ENCODE measurements at regions not wholly inside any gene's neighbourhood (a gene's known extent, or its start where the extent isn't known, plus 50 kb on each side); places are given as distances from the start of the nearest gene placed in this dataset.

DNA sequence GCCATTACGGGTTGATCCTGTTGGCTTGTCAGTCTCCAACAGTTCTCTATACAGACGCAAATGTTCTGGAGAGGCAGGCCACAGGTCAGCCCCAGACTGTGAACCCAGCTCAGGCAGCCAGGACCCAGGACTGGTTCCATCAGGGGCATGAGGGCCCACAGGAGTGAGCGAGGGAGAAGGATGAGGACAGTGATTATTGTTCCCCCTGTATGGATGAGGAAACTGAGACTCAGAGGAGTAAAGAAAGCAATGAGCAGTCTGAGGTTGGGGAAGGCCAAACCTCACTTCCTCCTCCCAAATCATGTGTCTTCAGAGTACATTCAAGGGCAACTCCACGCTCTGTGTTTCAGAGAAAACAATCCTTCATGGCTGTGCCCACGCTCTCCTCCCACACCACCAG, 121.9 kb downstream of the RPLP1 start:
- no peak for DNase-seq (ENCODE audit: low read depth in 2 of 3, low spot score in 2 of 3)

DNA sequence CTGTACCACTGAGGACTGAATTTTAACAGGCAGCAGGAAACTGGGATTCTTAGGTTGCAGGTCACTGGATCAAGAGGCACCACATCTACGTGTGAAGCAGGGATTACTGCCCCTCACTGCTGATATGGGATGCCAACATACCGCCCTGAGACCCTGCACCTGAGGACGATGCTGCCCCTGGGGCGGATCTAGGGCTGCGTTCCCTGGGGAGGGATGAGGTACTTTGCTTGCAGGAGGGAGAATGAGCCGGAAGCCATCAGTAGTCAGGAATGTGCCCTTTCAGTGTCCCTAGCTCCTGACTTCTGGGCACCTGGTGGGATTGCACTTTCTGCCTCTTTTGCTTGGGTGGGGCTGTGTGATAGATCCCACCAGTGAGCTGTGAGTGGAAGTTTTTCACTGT, 122.8 kb downstream of the RPLP1 start:
- DNase-seq (ENCODE audit: low read depth in 2 of 3, low spot score in 2 of 3), result no peak

DNA sequence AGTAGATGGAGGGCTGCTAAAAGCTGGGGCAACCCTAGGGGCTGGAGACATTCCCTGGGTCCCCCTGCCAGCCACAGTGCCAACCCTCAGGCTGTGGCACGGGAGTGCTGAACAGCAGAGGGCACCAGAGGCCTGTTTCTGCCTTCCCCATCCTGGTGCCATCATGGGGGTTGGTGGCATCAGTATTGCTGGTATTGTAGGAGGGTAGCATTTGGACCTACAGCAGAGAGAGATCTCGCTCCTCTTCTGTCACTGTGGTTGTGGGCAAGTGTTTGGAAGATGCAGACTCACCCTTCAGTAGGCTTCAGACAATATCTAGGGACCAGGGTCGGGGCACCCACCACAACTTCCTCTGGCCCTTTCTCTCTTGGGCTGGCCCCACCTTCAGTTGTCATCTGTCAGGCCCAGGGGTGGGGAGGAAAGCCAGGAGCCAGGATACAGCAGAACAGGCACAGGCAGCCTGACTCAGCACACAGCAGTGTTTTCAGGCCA, 123.5 kb downstream of the RPLP1 start:
- peak in 1 of 3 experiments; percentile 41 for DNase-seq (ENCODE audit: low read depth in 2 of 3, low spot score in 2 of 3)

DNA sequence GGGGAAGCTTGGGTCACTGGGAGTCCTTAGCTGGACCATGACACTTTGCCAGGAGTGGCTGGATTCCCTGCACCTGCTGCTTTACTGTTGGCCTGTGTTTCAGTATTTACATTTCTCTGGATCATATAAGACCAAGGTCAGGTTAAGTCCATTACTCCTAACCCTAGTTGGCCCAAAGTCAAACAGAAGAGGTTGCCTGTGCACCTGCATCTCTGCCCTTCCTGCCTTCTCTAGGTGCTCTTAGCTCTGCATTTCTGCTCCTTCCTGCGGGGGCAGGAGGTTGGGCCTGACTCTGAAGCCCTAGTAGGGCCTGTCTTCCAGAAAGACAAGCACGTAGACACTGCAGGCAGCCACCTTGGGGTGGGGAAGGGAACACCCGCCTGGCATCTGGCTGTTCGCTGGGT, 124.3 kb downstream of the RPLP1 start:
- DNase-seq (ENCODE audit: low read depth in 2 of 3, low spot score in 2 of 3), result no peak

DNA sequence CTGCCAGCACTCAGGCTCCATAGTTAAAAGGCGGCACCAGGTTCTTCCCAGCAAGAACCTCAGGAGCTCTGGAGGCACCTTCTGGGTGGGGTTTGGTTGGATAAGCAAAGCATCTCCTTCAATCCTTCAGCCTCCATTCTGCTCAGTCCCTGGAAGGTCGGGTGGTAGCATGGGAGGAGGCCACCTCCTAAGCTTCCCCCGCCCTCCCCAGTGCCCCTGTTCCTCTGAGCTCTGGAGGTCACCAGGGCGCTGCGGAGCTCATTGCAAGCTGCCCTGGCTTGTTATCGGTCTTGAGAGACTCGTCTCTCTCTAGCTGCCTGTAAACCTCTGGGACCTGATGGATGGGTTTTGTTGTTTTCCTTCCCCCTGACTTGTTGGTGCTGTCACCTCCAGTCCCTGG, 124.8 kb downstream of the RPLP1 start:
- DNase-seq (ENCODE audit: low read depth in 2 of 3, low spot score in 2 of 3), result no peak

DNA sequence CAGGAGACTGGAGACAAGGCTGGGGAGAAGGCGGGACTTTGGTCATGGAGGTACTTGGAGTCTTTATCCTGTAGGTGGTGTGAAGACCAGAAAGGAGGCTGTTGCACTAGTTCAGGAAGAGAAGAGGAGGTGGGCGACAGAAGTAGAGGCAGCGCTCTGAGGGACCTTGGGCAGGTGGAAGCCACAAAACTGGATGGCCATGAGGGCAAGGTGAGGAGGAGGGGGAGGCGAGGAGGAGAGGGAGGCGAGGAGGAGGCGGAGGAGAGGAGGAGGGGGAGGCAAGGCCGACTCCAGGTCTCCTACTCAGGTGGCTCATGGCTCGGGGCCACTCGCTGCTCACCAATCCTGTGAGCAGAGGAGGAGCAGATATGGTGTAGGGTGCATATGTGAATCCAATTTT, 125.6 kb downstream of the RPLP1 start:
- DNase-seq (ENCODE audit: low read depth in 2 of 3, low spot score in 2 of 3), result no peak

DNA sequence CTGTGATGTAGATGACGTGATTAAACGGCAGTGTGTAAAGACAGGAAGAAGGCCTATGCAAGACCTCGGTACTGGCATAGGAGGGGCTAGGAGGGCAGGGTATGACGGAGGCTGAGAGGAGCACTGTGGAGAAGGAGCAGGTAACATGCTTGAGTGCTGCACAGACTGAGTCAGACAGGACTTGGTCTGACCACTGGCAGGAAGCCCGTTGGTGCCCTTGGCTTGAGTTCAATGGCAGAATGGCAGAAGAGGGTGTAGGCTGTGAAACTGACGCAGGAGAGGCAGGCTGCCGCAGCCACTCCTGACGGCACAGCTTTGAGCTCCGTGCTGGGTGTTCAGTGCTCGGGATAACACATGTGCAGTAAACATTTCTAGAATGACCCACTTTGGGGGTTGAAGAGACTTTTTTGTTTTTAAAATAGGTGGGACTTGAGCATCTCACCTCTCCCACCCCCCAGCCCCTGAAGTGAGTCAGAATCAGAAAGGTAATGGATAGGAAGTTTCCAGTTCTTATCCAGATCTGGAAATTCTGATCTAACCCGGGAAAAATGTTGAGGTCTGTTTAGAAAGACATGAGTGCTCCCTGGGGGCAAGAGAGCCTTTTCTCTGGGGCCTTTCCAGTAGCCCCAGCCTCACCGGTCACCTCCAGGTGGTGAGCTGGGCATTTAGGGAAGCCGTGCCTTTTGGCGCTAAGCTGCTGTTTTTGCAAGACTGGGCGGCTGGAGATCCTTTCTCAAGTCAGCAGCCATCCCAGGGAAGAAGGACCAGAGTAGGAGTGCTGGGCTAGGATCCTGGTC, 126.4 kb downstream of the RPLP1 start:
- DNase-seq (ENCODE audit: low read depth in 2 of 3, low spot score in 2 of 3), result no peak

DNA sequence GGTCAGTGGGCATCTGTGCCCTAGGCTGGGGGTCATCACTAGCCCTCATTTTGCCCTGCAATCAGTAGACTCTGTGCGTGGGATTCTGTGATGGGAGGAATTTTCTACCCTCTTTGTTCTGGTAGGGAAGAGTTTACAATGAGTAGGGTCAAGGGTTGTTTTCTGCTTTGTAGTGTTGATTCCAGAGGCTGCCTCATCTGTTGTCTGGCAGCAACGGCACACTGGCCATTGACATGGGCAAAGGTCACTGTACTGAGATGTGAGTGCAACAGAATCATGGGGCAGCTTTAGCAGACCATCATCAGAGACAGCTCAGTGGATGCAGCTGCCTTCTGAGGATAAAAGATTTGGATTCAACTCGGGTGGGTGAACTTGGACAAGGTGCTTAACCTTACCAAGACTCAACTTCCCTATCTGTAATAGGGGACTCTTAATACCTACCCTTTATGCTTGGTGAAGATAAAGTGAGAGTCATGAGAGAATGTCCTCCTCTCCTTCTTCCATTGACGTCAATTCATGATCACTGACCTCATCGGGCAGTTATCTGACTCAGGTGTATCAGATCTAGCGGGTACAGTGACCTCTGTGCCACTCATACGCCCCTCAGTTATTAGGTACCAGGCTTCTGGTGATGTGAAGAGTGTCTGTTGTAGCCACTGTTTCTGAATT, 127.5 kb downstream of the RPLP1 start:
- DNase-seq (ENCODE audit: low read depth in 2 of 3, low spot score in 2 of 3), result no peak

DNA sequence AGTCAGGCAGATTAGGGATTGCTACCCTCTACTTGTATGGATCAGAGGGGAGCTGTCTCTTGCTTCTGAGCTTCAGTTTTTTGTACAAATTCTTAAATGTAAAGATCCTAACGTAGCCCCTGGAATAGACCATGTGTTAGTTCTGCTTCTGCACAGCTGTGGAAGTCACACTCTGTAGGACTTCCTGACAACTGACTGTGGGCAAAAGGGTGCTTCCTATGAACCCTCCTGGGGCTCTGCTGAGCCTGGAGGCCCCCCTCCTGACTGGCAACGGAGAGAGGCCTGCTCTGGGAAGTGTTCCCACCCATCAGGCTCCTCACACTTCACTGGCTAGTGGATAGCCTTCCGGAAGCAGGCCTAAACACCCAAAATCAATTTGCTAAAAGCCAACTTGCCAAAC, 131.0 kb downstream of the RPLP1 start:
- DNase-seq (ENCODE audit: low read depth in 2 of 3, low spot score in 2 of 3), result no peak

DNA sequence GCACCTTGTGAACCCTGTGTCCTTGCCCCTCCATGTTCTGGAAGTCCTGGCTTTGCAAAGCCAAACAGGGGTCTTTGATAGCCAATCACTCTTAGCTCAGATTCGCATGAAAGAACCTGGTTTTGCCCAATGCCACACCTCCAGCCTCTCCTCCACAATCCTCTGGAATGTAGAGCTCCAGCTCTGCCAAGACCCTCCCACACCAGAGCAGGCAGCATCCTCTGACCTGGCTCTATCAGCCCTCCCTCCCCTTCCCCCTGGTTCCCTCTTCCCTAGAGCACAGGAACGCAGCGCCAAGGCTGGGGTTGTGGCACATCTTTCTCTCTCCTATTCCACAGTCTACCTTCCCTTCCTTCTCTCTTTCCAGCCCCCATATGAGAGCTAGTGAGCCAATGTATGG, 133.3 kb downstream of the RPLP1 start:
- no peak for DNase-seq (ENCODE audit: low read depth in 2 of 3, low spot score in 2 of 3)

DNA sequence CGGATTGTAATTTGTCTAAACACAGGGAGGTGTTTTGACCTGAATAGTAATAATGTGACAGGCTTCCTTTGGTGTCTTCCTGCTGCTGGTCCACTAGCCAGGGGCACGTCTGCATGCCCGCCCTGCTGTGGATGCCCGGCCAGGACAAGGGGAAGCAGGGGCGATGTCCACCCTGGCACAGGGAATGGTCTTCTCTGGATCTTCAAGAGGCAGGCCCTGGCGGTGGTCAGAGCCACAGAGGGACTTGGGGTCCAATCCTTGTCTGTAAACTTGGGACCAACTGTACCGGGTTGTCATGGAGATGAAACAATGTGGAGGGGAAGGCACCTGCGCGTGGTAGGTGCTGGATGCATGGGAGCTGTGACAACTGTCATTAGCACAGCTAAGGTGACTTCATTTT, 134.1 kb downstream of the RPLP1 start:
- no peak for DNase-seq (ENCODE audit: low read depth in 2 of 3, low spot score in 2 of 3)

DNA sequence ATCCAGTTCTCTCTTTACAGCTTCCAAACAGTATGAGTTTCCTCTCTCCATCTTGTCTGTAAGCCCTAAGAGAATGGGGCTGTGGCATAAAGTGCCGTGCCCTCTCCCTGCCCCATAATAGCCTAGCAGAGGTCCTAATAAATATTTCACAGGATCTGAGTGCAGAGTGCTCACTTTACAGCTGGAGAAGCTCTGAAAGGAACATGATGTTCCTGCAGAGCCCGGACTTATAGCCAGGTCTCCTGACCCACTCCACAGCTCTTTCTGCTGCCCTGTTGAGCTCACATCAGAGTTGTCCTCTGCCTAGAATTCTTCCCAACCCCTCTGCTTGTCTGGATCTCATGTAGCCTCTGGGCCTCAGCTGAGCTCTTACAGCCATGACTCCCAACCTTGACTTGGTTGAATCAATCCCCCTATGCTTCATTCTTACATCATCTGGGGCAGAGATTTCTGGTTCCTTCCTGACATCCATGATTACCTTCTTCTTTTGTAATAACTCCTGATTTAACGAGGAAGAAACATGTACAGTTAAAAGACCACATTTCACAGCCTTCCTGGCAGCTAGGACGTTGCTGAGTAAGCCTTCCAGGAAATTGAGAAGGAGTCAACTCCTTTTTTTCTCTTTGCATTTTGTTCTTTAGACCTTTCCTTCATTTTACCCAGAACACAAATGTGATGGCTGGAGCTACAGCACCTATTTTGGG, 135.3 kb downstream of the RPLP1 start:
- DNase-seq (ENCODE audit: low read depth in 2 of 3, low spot score in 2 of 3), result no peak

DNA sequence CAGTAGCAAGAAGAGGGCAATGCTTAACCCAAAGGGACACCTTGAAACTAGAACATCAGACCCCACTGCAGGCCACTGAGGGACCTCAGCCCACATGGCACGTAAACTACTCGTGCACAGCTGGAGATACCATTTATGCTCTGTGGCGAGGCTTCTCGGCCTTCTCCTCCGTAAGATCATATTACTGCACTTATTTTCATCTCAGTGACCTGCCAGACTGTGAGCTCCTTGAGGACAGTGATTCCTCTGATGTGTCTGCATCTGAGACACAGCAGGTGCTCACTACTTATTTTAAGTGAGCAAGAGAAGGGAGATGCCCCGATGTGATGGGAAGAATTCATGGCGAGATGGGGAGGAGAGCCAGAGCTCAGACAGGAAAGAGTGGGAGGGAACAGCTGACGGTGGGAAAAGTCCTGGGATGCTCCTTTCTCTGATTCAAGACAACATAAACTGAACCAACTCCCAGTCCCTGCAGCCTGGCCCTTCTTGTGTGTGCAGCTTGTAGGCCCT, 137.6 kb downstream of the RPLP1 start:
- DNase-seq (ENCODE audit: low read depth in 2 of 3, low spot score in 2 of 3), result no peak

DNA sequence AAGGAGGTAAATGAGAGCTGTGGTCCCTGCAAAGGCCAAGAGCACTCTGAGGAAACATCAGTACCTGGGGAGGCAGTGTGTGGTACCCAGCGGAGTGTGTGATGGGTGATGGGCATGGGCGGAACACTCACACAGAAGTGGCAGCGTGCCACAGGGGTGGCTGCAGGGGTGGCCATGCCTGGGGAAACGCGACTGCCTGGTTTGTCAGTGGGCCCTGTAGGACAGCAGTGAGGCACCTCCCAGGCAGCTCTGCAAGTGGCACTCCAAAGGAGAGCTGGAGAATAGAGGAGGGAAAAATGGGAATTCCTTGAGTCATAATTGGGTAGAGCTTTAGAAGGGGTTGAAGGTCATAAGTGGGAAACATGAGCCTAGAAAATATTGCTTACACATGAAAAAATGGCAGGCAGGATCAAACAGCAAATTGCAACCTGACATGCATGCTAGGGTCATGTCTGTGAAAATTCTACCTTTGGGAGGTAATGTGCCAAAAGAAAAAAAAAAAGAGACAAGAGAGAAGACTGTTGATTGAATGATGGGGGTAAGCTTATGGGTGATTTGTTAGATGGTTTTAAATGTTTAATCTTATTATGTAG, 138.4 kb downstream of the RPLP1 start:
- DNase-seq (ENCODE audit: low read depth in 2 of 3, low spot score in 2 of 3), result no peak

DNA sequence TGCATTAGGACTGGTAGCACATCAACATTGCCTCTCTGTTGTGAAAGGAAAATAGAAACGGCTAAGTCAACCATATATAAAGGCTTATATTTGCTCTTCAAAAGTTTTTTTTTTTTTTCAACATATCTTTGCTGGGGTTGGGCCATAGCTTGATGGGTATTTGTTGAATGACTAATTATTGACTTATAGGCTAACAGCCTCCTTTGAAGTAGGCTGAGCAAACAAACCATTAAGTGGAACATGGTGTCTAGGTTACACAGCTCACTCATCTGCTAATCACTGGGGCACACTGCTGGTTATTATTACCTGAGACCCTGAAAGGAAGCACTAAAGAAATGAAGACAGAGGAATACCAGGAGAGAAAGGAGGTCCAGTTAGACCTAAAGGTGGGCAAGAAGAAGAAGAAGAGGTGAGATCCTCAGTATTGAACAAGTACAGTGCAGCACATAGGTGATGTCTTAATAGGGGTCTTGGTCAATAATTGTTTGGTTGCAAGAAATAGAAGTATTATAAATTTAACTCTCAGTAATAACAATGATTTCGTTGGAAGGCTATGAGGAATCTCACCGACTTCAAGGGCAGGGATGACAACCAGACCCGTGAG, 139.4 kb downstream of the RPLP1 start:
- no peak for DNase-seq (ENCODE audit: low read depth in 2 of 3, low spot score in 2 of 3)

DNA sequence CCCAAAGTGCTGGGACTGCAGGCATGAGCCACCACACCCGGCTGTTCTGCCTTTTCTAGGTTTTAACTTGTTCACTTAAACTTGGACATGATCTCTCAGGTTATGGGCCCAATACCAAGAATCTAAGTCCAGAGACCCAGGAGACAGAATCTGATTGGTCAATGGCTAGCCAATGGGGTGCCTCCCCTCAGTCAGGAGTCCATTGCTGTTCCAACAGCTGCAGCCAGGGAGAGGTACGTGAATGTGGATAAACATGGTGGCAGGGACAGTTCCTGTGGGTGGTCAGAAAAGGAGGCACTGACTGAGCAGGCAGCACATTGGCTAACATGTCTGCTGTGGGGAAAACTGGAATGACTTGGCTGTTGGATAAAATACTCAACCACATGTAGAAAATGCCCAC, 140.3 kb downstream of the RPLP1 start:
- DNase-seq (ENCODE audit: low read depth in 2 of 3, low spot score in 2 of 3), result no peak

DNA sequence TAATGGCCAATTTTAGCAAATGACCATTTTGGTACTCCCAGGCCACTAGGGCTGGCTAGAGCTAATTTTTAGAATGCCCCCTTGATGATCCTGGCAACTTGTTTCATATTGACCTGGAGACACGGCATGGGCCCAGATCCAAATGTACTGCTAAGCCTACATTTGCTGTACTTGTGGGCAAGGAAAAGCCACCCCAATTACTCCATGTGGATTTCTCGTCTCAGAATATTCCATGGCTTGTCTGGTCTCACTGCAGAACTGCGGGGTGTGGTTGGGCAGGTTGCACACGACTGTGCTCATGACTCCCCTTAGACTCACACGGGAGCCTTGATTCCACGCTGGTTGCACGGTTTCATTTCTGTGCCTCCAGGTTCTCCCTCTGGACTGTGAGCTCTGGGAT, 140.9 kb downstream of the RPLP1 start:
- DNase-seq (ENCODE audit: low read depth in 2 of 3, low spot score in 2 of 3), result no peak

DNA sequence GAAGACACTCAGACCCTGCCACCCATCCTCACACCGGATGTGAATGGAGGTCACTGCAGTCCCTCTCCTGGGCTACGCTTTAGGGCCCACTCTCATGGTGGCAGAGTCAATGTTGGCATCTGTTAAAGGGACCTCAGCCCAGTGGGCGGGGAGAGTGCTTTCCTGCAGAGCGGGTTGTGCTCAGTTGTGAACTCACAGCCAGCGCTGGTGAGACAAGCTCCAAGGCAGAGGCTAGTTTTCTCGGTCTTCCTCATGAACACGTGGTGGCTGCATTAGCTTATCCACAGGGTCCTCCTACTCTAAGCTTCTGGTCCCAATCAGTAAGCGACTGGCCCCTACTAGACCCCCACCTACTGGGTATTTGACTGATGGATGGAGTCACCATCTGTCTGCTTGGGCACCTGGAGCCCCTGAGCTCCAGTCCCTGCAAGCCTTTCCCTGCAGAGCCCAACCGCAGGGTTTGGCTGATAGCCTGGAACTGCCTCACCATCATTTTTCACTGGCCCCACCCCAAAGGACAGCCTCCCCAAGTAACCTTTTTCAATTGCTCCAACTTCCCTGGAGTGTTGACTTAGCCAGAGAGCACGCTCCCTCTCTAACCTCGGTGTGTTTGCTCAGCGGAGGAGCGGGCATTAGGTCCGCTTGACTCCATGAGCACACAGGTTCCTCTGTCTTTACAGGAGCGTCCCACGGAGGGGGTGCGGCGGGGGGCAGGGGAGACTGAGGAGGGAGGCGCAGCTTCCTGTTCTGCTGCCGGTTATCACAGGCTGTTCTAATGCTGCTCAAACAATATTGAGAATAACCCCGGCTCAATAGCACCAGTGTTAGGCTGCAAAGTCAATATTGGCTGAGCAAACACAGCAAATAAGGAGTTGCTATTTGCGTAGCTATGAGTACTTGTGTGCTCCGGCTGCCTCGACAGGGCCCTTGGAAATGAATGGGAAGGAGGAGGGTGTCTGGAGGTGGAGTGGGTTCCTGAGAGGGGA, 141.7 kb downstream of the RPLP1 start:
- DNase-seq (ENCODE audit: low read depth in 2 of 3, low spot score in 2 of 3), result no peak

DNA sequence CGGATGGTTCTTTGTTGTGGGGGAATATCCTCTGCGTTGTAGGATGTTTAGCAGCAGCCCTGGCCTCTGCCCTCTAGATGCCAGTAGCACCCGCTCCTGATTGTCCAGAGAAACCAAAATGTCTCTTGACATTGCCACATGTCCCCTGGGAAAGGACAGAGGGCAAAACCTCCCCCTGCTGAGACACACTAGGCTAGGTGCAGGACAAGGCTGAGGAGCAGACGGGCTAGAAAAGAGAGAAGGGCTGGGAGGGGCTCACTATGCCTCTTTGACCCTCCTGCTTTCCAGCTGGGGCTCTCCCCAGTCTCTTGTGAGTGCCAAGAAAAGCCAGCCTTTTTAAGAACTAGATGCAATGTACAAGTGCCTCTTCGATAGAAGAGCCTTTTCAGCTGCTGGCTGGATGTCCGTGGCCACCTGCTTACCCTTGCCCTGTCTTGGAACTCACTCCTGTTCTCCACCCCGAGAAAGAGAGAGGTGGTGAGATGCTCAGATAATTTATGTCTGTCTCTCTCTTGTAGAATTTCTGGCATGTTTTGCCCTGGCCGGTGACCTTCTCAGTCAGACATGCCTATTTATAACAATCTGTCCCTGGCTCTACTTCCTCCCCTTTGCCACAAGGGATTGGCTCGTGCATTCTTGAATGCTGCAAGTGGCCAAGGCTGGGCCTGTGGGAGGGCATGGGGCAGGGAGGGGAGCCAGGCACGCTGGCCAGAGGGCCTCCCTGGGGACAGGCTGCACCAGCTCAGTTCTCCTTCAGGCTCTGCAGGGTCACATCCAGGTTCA, 142.6 kb downstream of the RPLP1 start:
- no peak for DNase-seq (ENCODE audit: low read depth in 2 of 3, low spot score in 2 of 3)
